ENCODE measurements at regions not wholly inside any gene's neighbourhood (a gene's known extent, or its start where the extent isn't known, plus 50 kb on each side); places are given as distances from the start of the nearest gene placed in this dataset.

DNA sequence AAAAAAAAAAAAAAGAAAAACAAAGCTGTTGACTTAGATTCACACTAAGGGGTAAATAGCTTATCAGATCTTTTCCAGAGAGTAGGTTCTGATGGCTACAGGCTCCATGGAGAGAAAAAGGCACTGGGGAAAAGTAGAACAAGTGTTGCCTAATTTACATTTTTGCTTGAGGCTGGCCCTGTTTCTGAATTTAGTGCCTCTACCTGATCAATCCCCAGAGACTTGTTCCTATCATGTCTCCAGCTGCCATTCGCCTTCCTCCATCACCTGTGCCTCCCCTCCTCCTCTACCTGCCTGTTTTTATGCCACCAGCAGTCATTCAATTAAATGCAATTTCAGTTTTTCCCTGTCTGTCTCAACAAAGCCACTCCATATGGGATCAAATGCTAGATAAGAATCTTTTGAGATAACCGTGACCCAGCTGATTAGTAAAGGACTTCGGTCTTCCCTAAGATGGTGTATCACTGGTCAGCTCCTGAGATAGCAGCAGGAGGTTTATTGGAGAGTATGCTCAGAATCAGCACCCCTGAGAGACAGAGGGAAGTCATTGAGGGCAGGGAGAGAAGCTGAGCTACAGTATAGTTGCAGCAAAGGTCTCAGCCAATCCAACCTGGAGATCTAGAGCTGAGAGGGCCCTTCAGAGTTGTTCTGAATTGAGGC, 88.1 kb upstream of the GADL1 start:
- Mint-ChIP-seq H3K4me1 (ENCODE audit: unreplicated experiment) (no peaks in the 10 kb centered on the region), H3K27me3 (ENCODE audit: unreplicated experiment) (peaks cover 11% of the 10 kb centered on the region), H3K4me3 (ENCODE audit: unreplicated experiment) (no peak overlapping the region), H3K9me3 (ENCODE audit: unreplicated experiment) (no peaks in the 10 kb centered on the region), H3K27ac (ENCODE audit: unreplicated experiment) (no peak overlapping the region), H3K36me3 (ENCODE audit: unreplicated experiment) (no peaks in the 10 kb centered on the region)
- no peak for DNase-seq (ENCODE audit: extremely low spot score, unreplicated experiment)
- TF ChIP-seq, protein P1, sequence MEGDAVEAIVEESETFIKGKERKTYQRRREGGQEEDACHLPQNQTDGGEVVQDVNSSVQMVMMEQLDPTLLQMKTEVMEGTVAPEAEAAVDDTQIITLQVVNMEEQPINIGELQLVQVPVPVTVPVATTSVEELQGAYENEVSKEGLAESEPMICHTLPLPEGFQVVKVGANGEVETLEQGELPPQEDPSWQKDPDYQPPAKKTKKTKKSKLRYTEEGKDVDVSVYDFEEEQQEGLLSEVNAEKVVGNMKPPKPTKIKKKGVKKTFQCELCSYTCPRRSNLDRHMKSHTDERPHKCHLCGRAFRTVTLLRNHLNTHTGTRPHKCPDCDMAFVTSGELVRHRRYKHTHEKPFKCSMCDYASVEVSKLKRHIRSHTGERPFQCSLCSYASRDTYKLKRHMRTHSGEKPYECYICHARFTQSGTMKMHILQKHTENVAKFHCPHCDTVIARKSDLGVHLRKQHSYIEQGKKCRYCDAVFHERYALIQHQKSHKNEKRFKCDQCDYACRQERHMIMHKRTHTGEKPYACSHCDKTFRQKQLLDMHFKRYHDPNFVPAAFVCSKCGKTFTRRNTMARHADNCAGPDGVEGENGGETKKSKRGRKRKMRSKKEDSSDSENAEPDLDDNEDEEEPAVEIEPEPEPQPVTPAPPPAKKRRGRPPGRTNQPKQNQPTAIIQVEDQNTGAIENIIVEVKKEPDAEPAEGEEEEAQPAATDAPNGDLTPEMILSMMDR (IDR thresholded peaks at IDR 0.05), result no peak

DNA sequence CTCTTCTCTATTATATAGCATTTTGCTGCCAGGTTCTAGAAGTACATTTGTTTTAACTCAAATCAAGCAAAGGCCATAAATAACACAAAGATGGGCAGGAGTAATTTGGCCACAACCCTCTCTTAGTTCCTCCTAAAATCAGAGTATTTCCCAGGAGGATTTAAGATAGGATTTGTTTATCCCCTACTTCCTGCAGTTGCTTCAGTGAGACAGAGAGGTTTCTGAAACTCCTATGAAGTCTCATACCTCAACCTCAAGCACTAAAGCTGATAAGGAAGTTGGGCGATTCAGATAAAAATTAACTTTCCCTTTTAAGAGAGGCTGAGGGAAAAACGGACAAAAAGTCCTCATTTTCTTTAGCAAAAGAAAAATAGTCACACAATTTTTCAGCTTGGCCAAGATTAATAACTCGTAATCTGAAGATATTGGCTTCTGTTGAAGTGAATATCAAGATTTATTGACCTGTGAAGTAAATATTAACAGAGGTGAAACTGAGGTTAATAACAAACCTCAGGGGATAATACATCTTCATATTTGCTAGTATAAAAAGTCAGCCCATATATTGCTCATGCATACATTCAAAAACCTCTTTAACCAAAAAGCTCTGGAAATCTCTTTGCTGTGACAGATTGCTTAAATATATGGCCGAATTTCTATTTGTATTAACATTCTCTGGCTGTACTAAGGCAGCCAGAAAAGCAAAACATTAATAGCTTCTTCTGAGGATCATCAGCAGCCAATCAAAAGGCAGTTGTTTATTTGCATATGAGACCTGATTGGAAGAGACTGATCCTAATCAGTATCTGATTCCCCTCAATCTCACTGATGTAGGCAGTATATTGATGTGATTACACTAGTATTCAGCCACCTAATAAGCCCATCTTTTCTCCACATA, 90.6 kb upstream of the GADL1 start:
- Mint-ChIP-seq H3K27ac (ENCODE audit: unreplicated experiment) (no peak overlapping the region), H3K4me3 (ENCODE audit: unreplicated experiment) (no peak overlapping the region), H3K27me3 (ENCODE audit: unreplicated experiment) (peaks cover 31% of the 10 kb centered on the region), H3K4me1 (ENCODE audit: unreplicated experiment) (no peaks in the 10 kb centered on the region), H3K36me3 (ENCODE audit: unreplicated experiment) (no peaks in the 10 kb centered on the region), H3K9me3 (ENCODE audit: unreplicated experiment) (no peaks in the 10 kb centered on the region)
- no peak for DNase-seq (ENCODE audit: extremely low spot score, unreplicated experiment)
- TF ChIP-seq, protein P1 (IDR thresholded peaks at IDR 0.05), result no peak

DNA sequence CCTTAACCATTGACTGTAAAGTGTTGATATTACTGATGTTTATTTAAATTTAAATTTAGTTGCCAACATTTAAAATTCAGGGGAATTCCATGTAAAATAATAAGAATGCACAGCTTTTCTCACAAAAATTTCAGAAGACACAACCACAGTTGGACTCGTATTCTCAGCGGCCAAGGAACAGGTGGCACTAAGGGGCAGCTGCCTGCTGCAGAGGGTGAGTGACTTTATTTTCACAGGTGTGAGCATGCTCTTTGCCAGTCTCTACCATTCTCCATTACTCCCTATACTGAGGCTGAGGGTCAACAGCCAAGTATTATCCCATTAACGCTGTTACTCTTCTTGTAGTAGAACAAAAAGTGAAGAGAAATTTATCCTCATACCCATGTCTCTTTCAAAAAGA, 92.1 kb upstream of the GADL1 start:
- Mint-ChIP-seq H3K4me3 (ENCODE audit: unreplicated experiment) (no peak overlapping the region), H3K36me3 (ENCODE audit: unreplicated experiment) (no peaks in the 10 kb centered on the region), H3K27ac (ENCODE audit: unreplicated experiment) (no peak overlapping the region), H3K9me3 (ENCODE audit: unreplicated experiment) (no peaks in the 10 kb centered on the region), H3K4me1 (ENCODE audit: unreplicated experiment) (no peaks in the 10 kb centered on the region), H3K27me3 (ENCODE audit: unreplicated experiment) (peaks cover 31% of the 10 kb centered on the region)
- TF ChIP-seq, protein P1 (IDR thresholded peaks at IDR 0.05), result no peak
- DNase-seq (ENCODE audit: extremely low spot score, unreplicated experiment), result no peak

DNA sequence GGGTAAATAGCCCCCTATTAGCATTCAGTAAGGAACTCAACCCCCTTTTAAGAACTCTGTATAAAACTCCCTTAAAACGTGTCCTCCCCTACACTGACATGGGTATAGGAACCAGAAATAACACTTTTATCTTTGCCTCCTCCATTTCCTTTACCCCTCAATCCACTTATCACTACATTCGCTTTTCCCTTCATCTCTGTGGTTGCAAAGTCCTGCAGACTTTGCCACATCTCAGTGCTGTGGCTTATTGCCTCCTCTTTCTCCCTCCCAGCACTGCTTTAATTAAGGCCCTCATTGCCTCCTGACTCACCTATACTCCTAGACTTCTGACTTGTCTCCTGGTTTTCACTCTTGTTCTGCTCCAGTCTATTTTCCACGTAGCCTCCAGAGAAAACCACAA, 94.3 kb upstream of the GADL1 start:
- TF ChIP-seq, protein P1 (IDR thresholded peaks at IDR 0.05), result no peak
- Mint-ChIP-seq H3K4me3 (ENCODE audit: unreplicated experiment) (no peak overlapping the region), H3K36me3 (ENCODE audit: unreplicated experiment) (no peaks in the 10 kb centered on the region), H3K4me1 (ENCODE audit: unreplicated experiment) (no peaks in the 10 kb centered on the region), H3K9me3 (ENCODE audit: unreplicated experiment) (no peaks in the 10 kb centered on the region), H3K27me3 (ENCODE audit: unreplicated experiment) (peaks cover 26% of the 10 kb centered on the region), H3K27ac (ENCODE audit: unreplicated experiment) (no peak overlapping the region)
- DNase-seq (ENCODE audit: extremely low spot score, unreplicated experiment), result no peak

All from osteocyte (in vitro differentiated cells).